ENCODE measurements at regions not wholly inside any gene's neighbourhood (a gene's known extent, or its start where the extent isn't known, plus 50 kb on each side); places are given as distances from the start of the nearest gene placed in this dataset.
"Not testable (repeated sequence)": the region's sequence is repeated elsewhere in the genome, so short reads cannot be mapped to it uniquely, and the experiment has no call there.

GRCh38 chr4:81375745-81376144 lies 96.0 kb downstream of the RASGEF1B start:
- no peak for DNase-seq

GRCh38 chr4:81369886-81370285 lies 101.8 kb downstream of the RASGEF1B start:
- no peak for DNase-seq

GRCh38 chr4:81366779-81367178 lies 104.9 kb downstream of the RASGEF1B start:
- DNase-seq: no peak

- no peak for DNase-seq
Observed at GRCh38 chr4:81360737-81361136, 111.0 kb downstream of the RASGEF1B start.

- DNase-seq: no peak
Observed at GRCh38 chr4:81359207-81359606, 112.5 kb downstream of the RASGEF1B start.

- DNase-seq: no peak
Observed at GRCh38 chr4:81358154-81358553, 113.6 kb downstream of the RASGEF1B start.

- no peak for DNase-seq
Observed at GRCh38 chr4:81356621-81357020, 115.1 kb downstream of the RASGEF1B start.

GRCh38 chr4:81355136-81355535 lies 116.6 kb downstream of the RASGEF1B start:
- DNase-seq: no peak

- no peak for DNase-seq
Observed at GRCh38 chr4:81353861-81354260, 117.8 kb downstream of the RASGEF1B start.

- DNase-seq: no peak
Observed at GRCh38 chr4:81352446-81352835, 119.3 kb downstream of the RASGEF1B start.

- DNase-seq: peak; percentile 54
Observed at GRCh38 chr4:81351654-81352445, 119.9 kb downstream of the RASGEF1B start.

- no peak for DNase-seq
Observed at GRCh38 chr4:81350040-81350439, 121.7 kb downstream of the RASGEF1B start.

GRCh38 chr4:81348778-81349094 lies 123.0 kb downstream of the RASGEF1B start:
- no peak for DNase-seq

- DNase-seq: no peak
Observed at GRCh38 chr4:81348086-81348777, 123.5 kb downstream of the RASGEF1B start.

- no peak for DNase-seq
Observed at GRCh38 chr4:81346719-81347118, 125.0 kb downstream of the RASGEF1B start.

- DNase-seq: no peak
Observed at GRCh38 chr4:81343536-81343935, 128.2 kb downstream of the RASGEF1B start.

- DNase-seq: no peak
Observed at GRCh38 chr4:81343046-81343445, 128.0 kb upstream of the PRKG2 start.

- no peak for DNase-seq
Observed at GRCh38 chr4:81337211-81337610, 122.2 kb upstream of the PRKG2 start.

- no peak for DNase-seq
Observed at GRCh38 chr4:81335122-81335912, 120.3 kb upstream of the PRKG2 start.

- no peak for DNase-seq
Observed at GRCh38 chr4:81330018-81330417, 115.0 kb upstream of the PRKG2 start.

- DNase-seq: no peak
Observed at GRCh38 chr4:81326581-81326980, 111.6 kb upstream of the PRKG2 start.

- DNase-seq: not testable (repeated sequence)
Observed at GRCh38 chr4:81324594-81324993, 109.6 kb upstream of the PRKG2 start.

- no peak for DNase-seq
Observed at GRCh38 chr4:81319657-81320056, 104.6 kb upstream of the PRKG2 start.

Data from CD4-positive, alpha-beta T cell treated with Interleukin-21 for 1 hour (primary cell).